A204.1 (cell line): ENCODE measurements at regions not wholly inside any gene's neighbourhood (a gene's known extent, or its start where the extent isn't known, plus 50 kb on each side); places are given as distances from the start of the nearest gene placed in this dataset.
"Not testable (repeated sequence)": the region's sequence is repeated elsewhere in the genome, so short reads cannot be mapped to it uniquely, and the experiment has no call there.

ENCODE experiments used
- FAIRE-seq: peaks from 2 replicates; lab custom pipeline; 2012; peaks lifted over from hg19 to GRCh38; lab: Jason Lieb, UNC

DNA sequence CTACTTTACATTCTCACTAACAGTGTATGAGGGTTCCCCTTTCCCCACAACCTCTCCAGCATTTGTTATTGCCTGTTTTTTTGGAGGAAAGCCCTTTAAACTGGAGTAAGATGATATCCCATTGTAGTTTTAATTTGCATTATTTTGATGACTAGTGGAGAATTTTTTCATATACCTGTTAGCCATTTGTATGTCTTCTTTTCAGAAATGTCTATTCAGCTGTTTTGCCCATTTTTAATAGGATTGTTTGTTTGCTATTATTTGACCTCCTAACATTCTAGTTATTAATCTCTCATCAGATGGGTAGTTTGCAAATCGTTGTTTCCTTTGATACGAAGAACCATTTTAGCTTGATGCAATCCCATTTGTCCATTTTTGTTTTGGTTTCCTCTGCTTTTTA lies 165.0 kb downstream of the GLUL start:
- FAIRE-seq = no peak

DNA sequence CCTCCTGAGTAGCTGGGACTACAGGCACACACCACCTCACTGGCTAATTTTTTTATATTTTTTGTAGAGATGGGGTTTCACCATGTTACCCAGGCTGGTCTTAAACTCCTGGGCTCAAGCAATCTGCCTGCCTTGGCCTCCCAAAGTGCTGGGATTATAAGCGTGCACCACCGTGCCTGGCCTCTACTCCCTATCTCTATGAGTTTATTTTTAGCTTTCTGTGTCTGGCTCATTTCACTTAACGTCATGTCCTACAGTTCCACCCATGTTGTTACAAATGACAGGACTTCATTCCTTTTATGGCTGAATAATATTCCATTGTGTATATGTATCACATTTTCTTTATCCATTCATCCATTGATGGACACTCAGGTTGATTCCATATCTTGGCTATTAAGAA lies 164.2 kb upstream of the ZNF648 start:
- FAIRE-seq = not testable (repeated sequence)

DNA sequence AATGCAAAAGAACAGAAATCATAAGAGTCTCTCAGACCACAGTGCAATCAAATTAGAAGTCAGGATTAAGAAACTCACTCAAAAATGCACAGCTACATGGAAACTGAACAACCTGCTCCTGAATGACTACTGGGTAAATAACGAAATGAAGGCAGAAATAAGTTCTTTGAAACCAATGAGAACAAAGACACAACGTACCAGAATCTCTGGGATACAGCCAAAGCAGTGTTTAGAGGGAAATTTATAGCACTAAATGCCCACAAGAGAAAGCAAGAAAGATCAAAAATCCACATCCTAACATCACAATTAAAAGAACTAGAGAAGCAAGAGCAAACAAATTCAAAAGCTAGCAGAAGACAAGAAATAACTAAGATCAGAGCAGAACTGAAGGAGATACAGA lies 160.5 kb upstream of the ZNF648 start:
- not testable (repeated sequence) for FAIRE-seq

DNA sequence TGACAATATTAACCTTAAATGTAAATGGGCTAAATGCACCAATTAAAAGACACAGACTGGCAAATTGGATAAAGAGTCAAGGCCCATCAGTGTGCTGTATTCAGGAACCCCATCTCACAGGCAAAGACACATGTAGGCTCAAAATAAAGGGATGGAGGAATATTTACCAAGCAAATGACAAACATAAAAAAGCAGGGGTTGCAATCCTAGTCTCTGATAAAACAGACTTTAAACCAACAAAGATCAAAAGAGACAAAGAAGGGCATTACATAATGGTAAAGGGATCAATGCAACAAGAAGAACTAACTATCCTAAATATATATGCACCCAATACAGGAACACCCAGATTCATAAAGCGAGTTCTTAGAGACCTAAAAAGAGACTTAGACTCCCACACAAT lies 159.9 kb upstream of the ZNF648 start:
- not testable (repeated sequence) for FAIRE-seq

DNA sequence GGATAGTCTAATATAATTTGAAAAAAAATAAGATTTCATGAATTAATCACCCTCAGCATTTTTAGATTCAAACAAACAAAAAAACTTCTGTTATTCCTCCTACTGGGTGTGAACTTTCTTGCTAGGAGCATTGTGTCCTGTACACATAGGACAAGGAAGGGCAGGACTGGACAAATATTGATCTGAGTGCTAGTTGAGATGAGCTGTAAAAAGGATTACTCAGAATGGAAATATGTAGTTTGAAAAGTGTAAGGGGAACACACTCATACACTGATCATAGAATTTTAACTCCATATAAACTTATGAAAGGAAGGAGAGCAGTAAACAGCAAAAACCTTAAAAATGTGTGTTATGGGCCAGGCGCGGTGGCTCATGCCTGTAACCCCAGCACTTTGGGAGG lies 156.5 kb upstream of the ZNF648 start:
- no peak for FAIRE-seq

DNA sequence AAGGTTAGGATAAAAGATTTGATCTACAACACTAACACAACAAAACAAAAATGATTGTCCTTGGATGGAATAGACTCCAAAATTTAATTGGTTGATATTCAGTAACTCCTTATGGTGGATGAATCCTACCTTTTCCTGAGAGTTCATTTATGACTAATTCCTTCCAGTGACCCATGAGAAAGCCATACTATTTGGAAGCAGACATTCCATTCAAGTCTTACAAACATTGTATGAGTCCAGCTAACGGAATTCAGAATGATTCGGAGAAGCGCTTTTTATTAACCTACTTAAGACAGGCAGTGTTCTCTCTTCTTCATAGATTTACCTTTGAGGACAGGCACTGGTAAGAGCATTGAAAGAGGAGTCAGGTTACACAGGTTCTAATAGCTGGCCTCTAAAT lies 155.6 kb upstream of the ZNF648 start:
- FAIRE-seq = no peak

DNA sequence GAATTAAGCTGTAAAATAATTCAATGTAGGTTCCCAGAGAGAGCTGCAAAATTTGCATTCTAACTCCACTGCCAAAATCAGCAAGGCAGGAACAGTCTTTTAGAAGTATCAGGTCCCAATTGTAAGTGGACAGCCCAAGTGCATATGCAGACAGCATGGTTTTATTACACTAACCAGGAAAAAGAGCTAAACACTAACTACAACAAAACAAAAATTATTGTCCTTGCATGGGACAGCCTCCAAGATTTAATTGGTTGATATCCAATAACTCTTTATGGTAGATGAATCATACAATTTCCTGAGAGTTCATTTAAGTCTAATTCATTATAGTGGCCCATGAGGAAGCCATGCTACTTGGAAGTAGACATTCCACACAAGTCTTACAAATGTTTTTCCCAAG lies 154.3 kb upstream of the ZNF648 start:
- FAIRE-seq = no peak

DNA sequence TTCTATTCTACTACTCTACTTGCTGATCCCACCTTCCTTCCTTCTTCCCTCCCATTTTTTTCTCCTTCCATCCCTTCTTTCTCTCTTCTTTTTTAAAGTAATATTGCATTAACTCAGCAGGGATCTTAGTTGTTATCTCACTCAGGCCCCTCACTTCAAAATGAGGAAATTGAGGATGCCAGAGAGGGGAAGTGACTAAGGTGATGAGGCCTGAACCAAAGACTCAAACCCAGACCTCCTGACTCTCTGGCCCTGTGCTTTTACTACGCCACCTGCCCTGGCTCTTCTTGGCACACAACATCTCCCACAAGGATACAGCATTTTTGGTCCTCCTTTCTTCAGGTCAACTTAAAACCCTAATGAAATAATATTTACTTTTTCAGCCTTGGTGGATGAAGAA lies 151.7 kb upstream of the ZNF648 start:
- FAIRE-seq = no peak

DNA sequence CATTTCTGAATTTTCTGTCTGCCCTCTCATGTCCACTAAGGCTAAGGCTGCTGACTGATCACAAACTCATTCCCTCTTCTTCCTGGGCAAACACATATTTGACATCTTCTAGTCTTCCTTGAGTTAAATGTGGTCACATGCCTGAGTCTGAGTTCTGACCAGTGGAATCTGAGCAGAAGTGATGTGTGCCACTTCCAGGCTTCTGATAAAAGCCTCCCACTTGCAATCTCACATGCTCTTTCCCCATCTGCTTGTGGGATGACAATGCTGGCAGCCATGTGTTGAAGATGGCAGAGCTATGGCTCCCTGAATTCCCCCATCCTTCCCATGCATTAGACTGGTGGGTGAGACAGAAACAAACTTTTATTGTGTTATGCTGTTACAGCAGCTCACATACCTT lies 149.9 kb upstream of the ZNF648 start:
- FAIRE-seq = no peak

DNA sequence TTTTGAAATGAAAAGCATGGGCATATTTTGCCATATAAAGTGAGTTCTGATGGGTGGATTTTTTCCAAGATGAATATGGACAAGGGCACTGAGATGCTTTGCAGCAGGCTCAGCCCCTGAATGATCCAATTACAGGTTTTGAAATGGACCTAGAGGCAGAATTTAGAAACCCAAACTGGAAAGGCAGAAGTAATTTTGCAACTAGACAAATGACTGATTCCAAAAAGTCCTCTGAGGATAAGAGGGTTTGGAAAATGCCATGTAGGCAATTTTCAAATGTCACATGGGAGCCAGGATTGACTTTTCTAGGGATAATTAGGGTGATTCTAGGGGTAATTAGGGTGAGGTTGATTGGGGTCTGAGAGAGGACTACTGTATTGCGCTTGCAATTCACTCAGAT lies 148.9 kb upstream of the ZNF648 start:
- FAIRE-seq = no peak

DNA sequence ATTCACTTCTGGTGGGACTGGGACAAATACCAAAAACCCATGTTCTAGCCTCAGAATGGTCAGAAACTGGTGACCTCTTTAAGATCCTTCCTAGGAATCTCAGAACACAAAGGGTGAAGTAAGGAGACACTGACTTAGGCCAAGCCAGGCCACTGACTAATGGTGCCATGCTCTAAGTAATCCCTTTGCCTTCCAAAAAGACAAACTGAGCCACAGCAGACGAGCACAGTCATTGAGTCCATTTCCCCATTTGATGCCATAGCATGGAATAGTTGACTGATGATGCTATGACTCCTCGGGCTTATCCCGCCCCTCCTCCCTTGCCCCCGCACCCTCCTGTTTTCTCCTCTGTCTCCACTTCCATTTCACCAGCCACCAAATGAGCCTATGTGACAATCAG lies 145.8 kb upstream of the ZNF648 start:
- FAIRE-seq = no peak

DNA sequence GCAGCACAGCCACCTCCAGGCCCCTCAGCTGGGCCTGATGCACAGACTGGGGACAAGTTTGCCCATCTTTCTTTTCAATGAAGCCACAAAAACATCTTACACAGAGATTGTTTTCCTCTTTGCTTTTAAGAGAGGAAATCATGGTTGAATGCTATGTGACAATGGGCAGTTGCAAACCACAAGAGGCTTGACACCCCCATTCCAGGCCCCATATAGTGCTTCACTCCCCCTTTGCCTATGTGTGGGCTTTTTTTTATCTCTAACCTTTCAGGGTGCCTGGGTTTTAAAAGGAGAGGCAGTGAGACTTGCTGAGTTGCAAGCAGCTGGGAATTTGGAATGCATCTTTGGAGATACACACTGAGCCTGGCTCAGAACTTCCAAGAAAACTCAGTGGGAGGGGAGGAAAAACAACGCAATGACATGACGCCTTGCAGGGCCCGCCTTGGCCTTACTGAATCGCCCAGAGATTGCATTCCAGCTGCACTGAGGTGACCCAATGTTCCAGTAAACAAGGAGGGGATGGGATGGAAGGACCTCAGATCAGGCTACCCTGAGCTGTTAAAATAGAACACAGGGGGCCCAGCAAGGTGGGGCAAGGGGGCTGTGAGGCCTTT lies 145.2 kb upstream of the ZNF648 start:
- no peak for FAIRE-seq

DNA sequence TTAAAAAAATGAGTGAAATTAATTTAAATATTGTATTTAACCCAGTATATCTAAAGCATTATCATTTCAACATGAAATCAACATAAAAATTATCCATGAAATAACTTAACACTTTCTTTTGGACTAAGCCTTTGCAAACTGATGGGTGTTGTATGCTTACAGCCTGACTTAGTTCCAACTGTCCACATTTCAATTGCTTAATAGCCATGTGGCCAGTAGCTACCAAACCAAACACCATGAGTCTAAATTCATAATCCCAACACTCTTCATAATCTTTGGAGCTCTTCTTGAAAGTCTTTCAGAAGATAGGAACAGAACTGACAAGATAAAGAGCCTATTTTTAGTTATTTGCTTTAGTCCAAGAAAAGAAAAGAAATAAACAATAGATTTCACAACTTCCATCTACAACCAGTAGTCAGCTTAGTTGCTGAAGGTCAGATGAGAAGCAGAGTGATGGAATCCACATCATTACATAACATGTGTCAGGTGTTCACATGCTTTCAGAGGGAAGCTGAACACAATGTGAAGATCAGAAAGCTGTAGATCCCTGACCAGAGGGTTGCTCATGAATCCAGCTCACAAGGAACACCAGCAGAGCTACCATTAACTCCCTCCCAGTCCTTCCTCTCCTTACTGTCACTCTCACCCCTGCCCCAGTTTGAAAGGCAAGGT lies 144.0 kb upstream of the ZNF648 start:
- no peak for FAIRE-seq

DNA sequence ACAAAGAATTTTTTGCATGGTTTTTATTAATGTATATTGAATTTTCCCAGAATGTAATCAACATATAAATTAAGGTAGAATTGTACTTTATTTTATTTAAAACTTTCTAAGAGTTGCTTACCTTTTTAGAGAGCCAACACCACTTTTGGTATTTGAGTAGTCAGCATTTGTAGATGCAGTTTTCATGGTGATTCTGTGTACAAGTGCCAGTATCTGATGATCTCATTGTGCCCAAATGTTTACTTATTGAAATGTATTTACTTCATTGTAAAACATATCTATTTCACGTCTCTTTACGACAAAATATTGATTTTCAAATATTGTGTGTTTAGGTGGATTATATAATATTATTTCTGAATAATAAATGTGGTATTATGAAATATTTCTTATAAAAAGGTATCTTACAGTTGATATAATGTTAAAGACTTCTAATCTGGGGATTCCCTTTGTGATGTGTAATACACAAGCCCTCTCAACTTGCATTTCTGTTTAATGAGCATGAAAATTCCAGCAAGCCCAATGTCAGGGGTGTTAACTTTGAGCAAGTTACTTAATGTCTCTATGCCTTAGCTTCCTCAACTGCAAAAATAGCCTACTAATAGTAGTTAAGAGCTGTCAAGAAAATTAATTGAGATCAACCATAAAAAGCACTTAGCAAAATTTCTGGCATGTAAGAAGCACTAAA lies 141.8 kb upstream of the ZNF648 start:
- FAIRE-seq = no peak

DNA sequence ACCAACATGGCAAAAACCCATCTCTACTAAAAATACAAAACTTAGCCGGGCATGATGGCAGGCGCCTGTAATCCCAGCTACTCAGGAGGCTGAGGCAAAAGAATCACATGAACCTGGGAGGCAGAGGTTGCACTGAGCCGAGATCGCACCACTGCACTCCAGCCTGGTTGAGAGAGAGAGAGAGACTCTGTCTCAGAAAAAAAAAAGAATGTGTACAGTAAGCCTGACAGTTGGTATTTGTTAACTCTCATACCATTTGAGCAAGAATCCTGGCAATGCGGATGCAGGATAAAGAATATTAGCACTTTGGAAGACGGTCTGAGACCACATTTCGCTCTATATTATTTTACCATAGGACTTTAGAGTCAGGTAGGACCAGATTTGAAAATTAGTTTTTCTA lies 140.0 kb upstream of the ZNF648 start:
- not testable (repeated sequence) for FAIRE-seq

DNA sequence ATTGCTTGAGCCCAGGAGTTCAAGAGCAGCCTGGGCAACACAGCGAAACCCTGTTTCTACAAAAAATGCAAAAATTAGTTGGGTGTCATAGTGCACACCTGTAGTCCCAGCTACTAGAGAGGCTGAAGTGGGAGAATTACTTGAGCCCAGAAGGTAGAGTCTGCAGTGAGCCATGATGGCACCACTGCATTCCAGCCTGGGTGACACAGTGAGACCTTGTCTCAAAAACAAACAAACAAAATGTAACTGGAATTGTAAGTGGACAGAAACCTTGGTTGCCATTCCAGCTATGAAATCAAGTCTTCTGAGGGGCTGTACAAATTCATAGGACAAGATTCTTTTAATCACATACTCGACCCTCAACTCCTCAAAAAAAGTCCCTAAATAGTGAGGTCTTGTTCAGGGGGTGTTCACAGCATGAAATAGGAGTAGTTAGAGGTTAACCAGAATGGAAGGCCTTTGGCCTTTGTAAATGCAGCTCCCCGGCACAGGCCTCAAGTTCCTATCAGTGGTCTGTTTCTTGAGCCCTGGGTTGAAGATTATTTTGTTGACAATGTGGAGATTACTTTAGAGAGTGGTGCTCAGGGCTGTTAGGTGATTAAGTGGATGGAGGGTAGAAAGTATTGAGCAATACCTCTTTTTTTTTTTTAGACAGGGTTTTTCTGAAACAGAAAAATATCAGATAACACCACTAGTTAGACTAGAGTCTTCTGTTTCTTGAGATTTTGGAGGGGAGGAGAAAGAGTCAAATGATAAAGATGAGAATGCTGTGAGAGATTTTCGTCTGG lies 138.7 kb upstream of the ZNF648 start:
- no peak for FAIRE-seq

DNA sequence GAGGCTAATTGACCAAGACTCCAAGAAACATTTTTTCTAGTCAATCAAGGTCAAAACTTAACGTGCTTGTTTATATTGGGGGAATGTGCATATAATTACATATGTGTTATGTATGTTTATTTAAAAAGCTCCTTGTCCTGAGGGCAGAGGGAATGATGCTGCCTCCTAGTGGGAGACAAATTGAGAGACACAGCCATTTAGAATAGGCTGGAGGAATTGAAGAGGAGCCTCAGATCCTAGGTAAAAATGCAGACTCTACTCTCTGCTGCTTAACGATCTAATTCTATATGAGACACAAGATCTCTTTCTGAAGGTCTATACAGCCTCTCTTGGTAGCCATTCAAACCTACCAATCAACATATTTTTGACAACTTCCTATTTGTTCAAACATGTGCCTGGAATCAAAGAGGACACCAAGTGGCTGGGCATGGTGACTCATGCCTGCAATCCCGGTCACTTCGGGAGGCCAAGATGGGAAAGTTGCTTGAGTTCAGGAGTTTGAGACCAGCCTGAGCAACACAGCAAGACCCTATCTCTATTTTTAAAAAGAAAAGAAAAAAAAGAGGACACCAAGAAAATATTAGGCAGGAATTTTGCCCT lies 136.6 kb upstream of the ZNF648 start:
- FAIRE-seq = no peak

DNA sequence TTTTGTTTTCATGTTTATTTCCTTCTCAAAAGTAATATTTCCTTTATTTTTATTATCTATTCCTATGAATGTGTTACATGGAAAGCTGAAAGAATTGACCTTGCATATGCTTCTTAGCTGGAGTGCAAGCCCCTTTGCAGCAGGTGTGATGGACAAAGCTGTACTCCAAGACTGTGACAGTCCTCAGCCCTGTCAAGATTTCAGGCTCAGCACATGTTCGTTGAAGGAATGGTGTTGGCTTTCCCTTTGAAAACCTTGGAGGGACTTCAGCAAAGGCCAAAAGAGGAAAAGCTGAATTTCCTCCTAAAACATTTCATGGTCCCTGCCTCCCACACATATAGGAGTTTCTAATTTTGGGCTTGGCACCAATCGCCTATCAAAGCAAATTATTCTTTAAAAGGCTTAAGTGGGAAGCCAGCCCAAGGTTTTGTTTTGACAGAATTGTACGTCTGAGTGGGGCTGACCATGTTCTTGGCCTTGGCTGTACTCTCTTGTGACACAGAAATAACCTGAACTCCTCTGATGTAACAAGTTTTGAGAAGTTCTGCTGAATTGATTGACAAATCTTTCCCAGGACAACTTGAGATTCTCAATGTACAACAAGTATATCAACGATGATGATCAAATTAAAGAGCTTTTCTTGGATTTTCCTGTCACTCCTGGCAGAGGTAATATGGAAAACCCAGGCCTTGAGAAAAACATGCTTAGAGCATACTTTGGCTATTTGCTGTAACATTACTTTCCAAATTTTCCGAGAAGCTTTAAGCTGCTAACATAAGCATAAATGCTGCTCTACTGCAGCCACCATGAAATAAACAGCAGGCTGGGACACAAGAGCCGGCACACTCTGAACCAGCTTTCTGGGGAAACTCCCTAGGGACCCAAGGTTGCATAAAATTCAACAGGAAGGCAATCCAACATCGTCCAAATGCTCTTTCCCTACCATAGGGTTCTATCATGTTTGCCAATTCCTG lies 135.7 kb upstream of the ZNF648 start:
- FAIRE-seq = no peak

DNA sequence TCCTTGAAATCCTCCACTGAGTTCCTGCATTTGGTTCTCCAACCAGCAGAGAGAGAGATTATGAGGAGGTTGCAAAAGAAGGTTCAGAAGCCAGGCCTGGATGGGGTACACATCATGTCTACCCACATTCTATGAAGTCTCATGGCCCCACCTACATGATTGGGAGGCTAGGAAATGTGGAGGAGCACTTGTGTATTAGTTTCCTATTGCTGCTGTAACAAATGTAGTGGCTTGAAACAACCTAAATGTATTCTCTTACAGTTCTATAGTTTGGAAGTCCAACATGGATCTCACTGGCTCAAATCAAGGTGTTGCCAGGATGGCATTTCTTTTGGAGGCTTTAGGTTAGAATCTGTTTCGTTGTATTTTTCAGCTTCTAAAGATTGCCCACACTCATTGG lies 134.2 kb upstream of the ZNF648 start:
- no peak for FAIRE-seq

DNA sequence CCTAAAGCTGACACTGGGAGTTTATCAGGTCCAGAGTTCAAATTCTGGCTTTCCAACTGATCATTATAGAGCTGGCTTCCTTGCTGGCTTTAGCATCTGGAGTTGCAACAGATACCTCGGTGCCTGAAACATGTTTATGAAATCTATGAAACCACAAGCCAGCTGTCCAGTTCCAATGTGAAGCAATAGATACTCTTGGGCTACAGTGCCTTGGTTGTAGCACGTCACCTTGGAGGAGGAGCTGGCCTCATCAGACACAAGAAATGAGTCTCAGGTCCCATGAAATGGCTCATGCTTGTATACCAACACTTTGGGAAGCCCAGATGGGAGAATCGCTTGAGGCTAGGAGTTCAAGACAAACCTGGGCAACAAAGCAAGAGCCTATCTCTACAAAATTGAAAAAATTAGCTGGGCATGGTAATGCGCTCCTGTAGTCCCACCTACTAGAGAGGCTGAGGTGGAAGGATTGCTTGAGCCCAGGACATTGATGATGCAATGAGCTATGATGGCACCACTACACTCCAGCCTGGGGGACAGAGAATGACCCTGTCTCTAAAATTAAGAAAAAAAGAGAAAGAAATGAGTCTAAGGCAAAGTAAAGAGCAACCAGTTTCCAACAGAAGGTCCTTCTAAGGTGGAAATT lies 132.5 kb upstream of the ZNF648 start:
- FAIRE-seq = no peak

DNA sequence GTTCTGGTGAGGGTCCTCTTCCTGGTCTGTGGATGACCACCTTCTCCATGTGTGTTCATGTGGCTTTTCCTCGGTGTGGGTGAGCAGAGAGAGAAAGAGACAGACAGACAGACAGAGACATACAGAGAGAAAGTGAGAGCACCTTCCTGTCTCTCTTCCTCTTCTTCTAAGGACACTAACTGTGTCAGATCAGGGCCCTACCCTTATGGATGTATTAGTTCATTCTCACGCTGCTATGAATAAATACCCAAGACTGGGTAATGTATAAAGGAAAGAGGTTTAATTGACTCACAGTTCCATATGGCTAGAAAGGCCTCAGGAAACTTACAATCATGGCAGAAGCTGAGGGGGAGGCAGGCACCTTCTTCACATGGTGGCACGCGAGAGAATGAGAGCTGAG lies 131.5 kb upstream of the ZNF648 start:
- no peak for FAIRE-seq
